Endothelial cell of umbilical vein (primary cell): ENCODE measurements at regions not wholly inside any gene's neighbourhood (a gene's known extent, or its start where the extent isn't known, plus 50 kb on each side); places are given as distances from the start of the nearest gene placed in this dataset.

Experiments
- BruUV-seq: library from RNA; stranded (reverse); fragments of 400-500 nt; replicated peaks from 2 replicates; lab custom pipeline; 2021; lab: Mats Ljungman, UMichigan
- CTCF ChIA-PET: fragments of 300-600, 350-600 bp; sonication (Branson Sonifier 250); formaldehyde crosslinking; loops from one replicate; lab custom pipeline; 2021; ENCODE audit warnings: antibody characterized with exemption, inconsistent platforms; lab: Charles Lee
- POLR2A ChIA-PET: fragments of 300-600, 350-600 bp; sonication (Branson Sonifier 250); formaldehyde crosslinking; loops from one replicate; lab custom pipeline; 2021; ENCODE audit warnings: antibody characterized with exemption, inconsistent platforms; lab: Charles Lee
- DNase-seq: peaks from one replicate; pipeline ENCODE4 v3.0.0-alpha.2; 2011; ENCODE audit warnings: low read depth, low spot score
- FAIRE-seq: peaks from 2 replicates; lab custom pipeline; 2011; peaks lifted over from hg19 to GRCh38; lab: Jason Lieb, UNC
- H2AFZ ChIP-seq: 2 replicates; pipeline ENCODE4 v1.6.0; 2012; ENCODE audit warnings: low read depth, low read length, control low read depth, inconsistent platforms
- H3K27ac ChIP-seq: 2 replicates; pipeline ENCODE4 v1.5.1; 2011; ENCODE audit warnings: low read depth, mild to moderate bottlenecking, control low read depth, low read length, moderate library complexity; ENCODE audit not compliant: insufficient read depth
- H3K27me3 ChIP-seq, 2 experiments: 2 replicates each; pipeline versions ENCODE4 v1.6.0 to v1.6.1; 2011; ENCODE audit warnings: low read length in 2 of 2, mixed read lengths in 1 of 2; ENCODE audit not compliant: control insufficient read depth in 2 of 2, insufficient read depth in 2 of 2
- H3K36me3 ChIP-seq, 2 experiments: 2 replicates in 1 of 2; 3 replicates in 1 of 2; pipeline ENCODE4 v1.5.1; 2011; ENCODE audit warnings: low read length in 2 of 2, mild to moderate bottlenecking in 1 of 2, moderate library complexity in 1 of 2; ENCODE audit not compliant: control insufficient read depth in 2 of 2, insufficient read depth in 2 of 2; ENCODE audit errors: extremely low read depth in 1 of 2
- H3K4me1 ChIP-seq: 3 replicates; pipeline ENCODE4 v1.5.1; 2011; ENCODE audit warnings: mild to moderate bottlenecking, low read length; ENCODE audit not compliant: control insufficient read depth, insufficient read depth; ENCODE audit errors: extremely low read depth
- H3K4me2 ChIP-seq: 2 replicates; pipeline ENCODE4 v1.6.1; 2011; ENCODE audit warnings: low read length, control low read depth, mixed read lengths; ENCODE audit not compliant: insufficient read depth
- H3K4me3 ChIP-seq, 3 experiments: fragments of 200-600 bp in 1 of 3; sonication (generic), shearing (Covaris generic) in 1 of 3; replicated peaks in 1 of 3; 2 replicates each; pipeline ENCODE4 v1.5.1; 2011 to 2016; ENCODE audit warnings: control low read depth in 3 of 3, low read length in 3 of 3, mild to moderate bottlenecking in 2 of 3, inconsistent platforms in 1 of 3, low read depth in 1 of 3, moderate library complexity in 1 of 3; ENCODE audit not compliant: insufficient read depth in 1 of 3
- H3K79me2 ChIP-seq: 2 replicates; pipeline ENCODE4 v1.6.0; 2012; ENCODE audit warnings: low read length, inconsistent platforms; ENCODE audit not compliant: control insufficient read depth, insufficient read depth
- H3K9ac ChIP-seq: replicated peaks from 2 replicates; pipeline ENCODE3; 2011; ENCODE audit warnings: low read length, control low read depth; ENCODE audit not compliant: insufficient read depth; ENCODE audit errors: extremely low read depth
- H3K9me1 ChIP-seq: replicated peaks from 3 replicates; pipeline ENCODE4 v1.6.0; 2011; ENCODE audit warnings: mild to moderate bottlenecking, low read length; ENCODE audit not compliant: control insufficient read depth, insufficient read depth; ENCODE audit errors: extremely low read depth
- H3K9me3 ChIP-seq: replicated peaks from 2 replicates; pipeline ENCODE4 v1.5.1; 2012; ENCODE audit warnings: low read length, inconsistent platforms; ENCODE audit not compliant: control insufficient read depth, insufficient read depth
- H4K20me1 ChIP-seq: replicated peaks from 2 replicates; pipeline ENCODE3; 2011; ENCODE audit warnings: mild to moderate bottlenecking, low read length; ENCODE audit not compliant: control insufficient read depth, insufficient read depth; ENCODE audit errors: extremely low read depth
- EZH2 ChIP-seq: IDR thresholded peaks from 2 replicates; pipeline ENCODE4 v1.6.1; 2012; ENCODE audit warnings: borderline replicate concordance, low read depth, mild to moderate bottlenecking, moderate library complexity, low read length, inconsistent platforms; ENCODE audit not compliant: severe bottlenecking
- FOS ChIP-seq: IDR thresholded peaks from 2 replicates; pipeline ENCODE4 v1.6.1; 2011; ENCODE audit warnings: mild to moderate bottlenecking, low read length, moderate library complexity, borderline replicate concordance; ENCODE audit not compliant: insufficient read depth
- GATA2 ChIP-seq: IDR thresholded peaks from 2 replicates; pipeline ENCODE4 v1.7.0; 2011; ENCODE audit warnings: low read depth, mild to moderate bottlenecking, moderate library complexity, mixed read lengths, low read length; ENCODE audit not compliant: insufficient read length, insufficient read depth
- JUN ChIP-seq: IDR thresholded peaks from 2 replicates; pipeline ENCODE4 v1.6.1; 2011; ENCODE audit warnings: borderline replicate concordance, low read depth; ENCODE audit not compliant: insufficient read length, insufficient read depth
- MYC ChIP-seq: IDR thresholded peaks from one replicate; pipeline ENCODE4 v1.6.1; 2011; ENCODE audit warnings: mild to moderate bottlenecking, low read depth, low read length
- POLR2A ChIP-seq: IDR thresholded peaks from 2 replicates; pipeline ENCODE4 v1.6.1; 2012; ENCODE audit warnings: low read depth, mild to moderate bottlenecking, control low read depth, low read length
- POLR2AphosphoS5 ChIP-seq: IDR thresholded peaks from 2 replicates; pipeline ENCODE4 v1.6.1; 2012; ENCODE audit warnings: low read depth, mild to moderate bottlenecking, control low read depth, low read length, moderate library complexity; ENCODE audit not compliant: insufficient read depth
- dilution Hi-C: fragments of 300-500 bp; cut with MboI; formaldehyde crosslinking; loops from one replicate; pipeline ENCODE4 v1.15.0; 2019; ENCODE audit warnings: low sequenced_read_pairs; ENCODE audit not compliant: extremely low pct_ligation_motif_present
- intact Hi-C: fragments of 100-400 bp; cut with micrococcal nuclease; formaldehyde crosslinking; loops from one replicate; pipeline ENCODE4 v1.10.0; 2022
- TF ChIP-seq, protein P1 (sequence below): IDR thresholded peaks from 2 replicates; pipeline ENCODE4 v1.6.1; 2011; ENCODE audit not compliant: insufficient read depth, insufficient read length
- TF ChIP-seq, protein P2 (sequence below), 2 donors: IDR thresholded peaks; 1 replicate in 1 of 2; 2 replicates in 1 of 2; pipeline ENCODE4 v1.5.1; 2011; ENCODE audit warnings: low read length in 2 of 2, mild to moderate bottlenecking in 2 of 2, moderate library complexity in 2 of 2, control low read depth in 1 of 2, inconsistent platforms in 1 of 2, low read depth in 1 of 2; ENCODE audit not compliant: insufficient read depth in 1 of 2; ENCODE audit errors: extremely low read depth in 1 of 2

DNA sequence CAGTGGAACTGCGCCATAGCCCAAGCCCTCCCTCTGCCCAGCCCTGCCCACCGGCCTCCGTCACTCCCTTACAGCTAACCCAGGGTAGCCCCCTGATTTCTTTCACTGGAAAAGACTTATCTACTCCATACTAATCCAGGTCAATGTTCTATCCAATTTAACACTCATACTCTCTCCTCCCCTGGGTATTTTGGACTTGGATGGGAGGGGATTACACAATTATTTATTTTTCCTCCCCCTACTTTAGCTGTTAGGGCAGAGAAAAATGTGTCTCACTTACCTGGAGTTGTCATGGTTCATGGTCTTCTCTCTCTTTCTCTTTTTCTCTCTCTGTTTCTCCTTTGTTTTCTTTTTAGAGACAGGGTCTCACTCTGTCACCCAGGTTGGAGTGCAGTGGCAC, 100.6 kb upstream of the ST8SIA3 start:
- no peaks in the 10 kb centered on the region for H3K36me3 ChIP-seq
- dilution Hi-C loops, result no loop called here
- no peak overlapping the region for H3K4me3 ChIP-seq
- no peak for TF ChIP-seq MYC
- no peak for TF ChIP-seq EZH2
- TF ChIP-seq JUN, result no peak
- no peak for TF ChIP-seq POLR2AphosphoS5
- intact Hi-C loops, result no loop called here
- POLR2A ChIA-PET, result no interaction called here
- H3K27ac ChIP-seq, result no peak overlapping the region
- DNase-seq, result no peak
- no TSS peak for BruUV-seq
- no peaks in the 10 kb centered on the region for H3K9me3 ChIP-seq
- H3K9me1 ChIP-seq, result no peaks in the 10 kb centered on the region
- H3K4me1 ChIP-seq, result no peaks in the 10 kb centered on the region
- no peaks in the 10 kb centered on the region for H4K20me1 ChIP-seq
- no peaks in the 10 kb centered on the region for H3K27me3 ChIP-seq
- H3K79me2 ChIP-seq, result no peaks in the 10 kb centered on the region
- FAIRE-seq, result no peak
- no peak overlapping the region for H2AFZ ChIP-seq
- CTCF ChIA-PET, result no interaction called here
- no peak overlapping the region for H3K9ac ChIP-seq
- no peak overlapping the region for H3K4me2 ChIP-seq

DNA sequence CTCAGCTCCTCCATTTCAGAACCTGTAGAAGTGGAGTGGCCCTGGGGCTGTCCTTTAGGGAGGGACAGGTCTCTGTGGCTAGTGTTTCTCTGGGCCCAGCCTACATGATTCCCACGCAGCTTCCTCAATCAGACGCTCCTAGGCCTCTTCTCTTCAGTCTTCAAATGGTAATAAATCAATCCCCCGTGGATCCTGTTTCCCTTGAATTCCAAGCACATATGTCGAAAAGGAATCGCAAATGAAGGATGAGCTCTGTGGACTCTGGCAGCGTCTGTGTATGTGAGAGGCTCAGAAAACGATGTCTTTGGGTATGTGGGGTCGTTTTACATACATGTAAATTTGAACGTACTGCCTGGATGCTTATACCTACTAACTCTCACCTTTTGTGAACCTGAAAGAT, 98.5 kb upstream of the ST8SIA3 start:
- CTCF ChIA-PET, result no interaction called here
- dilution Hi-C loops (no loop called here), intact Hi-C loops (no loop called here)
- no peak for TF ChIP-seq EZH2
- TF ChIP-seq GATA2, result no peak
- TF ChIP-seq POLR2AphosphoS5, result no peak
- TF ChIP-seq, protein P1, sequence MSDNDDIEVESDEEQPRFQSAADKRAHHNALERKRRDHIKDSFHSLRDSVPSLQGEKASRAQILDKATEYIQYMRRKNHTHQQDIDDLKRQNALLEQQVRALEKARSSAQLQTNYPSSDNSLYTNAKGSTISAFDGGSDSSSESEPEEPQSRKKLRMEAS, result no peak
- TF ChIP-seq, protein P2, sequence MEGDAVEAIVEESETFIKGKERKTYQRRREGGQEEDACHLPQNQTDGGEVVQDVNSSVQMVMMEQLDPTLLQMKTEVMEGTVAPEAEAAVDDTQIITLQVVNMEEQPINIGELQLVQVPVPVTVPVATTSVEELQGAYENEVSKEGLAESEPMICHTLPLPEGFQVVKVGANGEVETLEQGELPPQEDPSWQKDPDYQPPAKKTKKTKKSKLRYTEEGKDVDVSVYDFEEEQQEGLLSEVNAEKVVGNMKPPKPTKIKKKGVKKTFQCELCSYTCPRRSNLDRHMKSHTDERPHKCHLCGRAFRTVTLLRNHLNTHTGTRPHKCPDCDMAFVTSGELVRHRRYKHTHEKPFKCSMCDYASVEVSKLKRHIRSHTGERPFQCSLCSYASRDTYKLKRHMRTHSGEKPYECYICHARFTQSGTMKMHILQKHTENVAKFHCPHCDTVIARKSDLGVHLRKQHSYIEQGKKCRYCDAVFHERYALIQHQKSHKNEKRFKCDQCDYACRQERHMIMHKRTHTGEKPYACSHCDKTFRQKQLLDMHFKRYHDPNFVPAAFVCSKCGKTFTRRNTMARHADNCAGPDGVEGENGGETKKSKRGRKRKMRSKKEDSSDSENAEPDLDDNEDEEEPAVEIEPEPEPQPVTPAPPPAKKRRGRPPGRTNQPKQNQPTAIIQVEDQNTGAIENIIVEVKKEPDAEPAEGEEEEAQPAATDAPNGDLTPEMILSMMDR (IDR thresholded peaks at IDR 0.05; ENCODE audit: extremely low read depth in 1 of 2, insufficient read depth in 1 of 2, low read depth in 1 of 2, low read length in 2 of 2), result no peak
- TF ChIP-seq MYC, result no peak
- TF ChIP-seq POLR2A, result no peak
- TF ChIP-seq JUN, result no peak
- no peak for TF ChIP-seq FOS
- Histone ChIP-seq H3K79me2 (no peaks in the 10 kb centered on the region), H3K27ac (no peak overlapping the region), H3K36me3 (no peaks in the 10 kb centered on the region), H3K4me3 (no peak overlapping the region), H2AFZ (no peak overlapping the region), H3K9ac (no peak overlapping the region), H3K9me3 (no peaks in the 10 kb centered on the region), H3K4me1 (no peaks in the 10 kb centered on the region), H3K9me1 (no peaks in the 10 kb centered on the region), H3K27me3 (no peaks in the 10 kb centered on the region), H4K20me1 (no peaks in the 10 kb centered on the region), H3K4me2 (no peak overlapping the region)
- FAIRE-seq (no peak), DNase-seq (no peak)
- POLR2A ChIA-PET, result no interaction called here
- no TSS peak for BruUV-seq
